IPS-18c (cell line): ENCODE measurements at regions not wholly inside any gene's neighbourhood (a gene's known extent, or its start where the extent isn't known, plus 50 kb on each side); places are given as distances from the start of the nearest gene placed in this dataset.
"Not testable (repeated sequence)": the region's sequence is repeated elsewhere in the genome, so short reads cannot be mapped to it uniquely, and the experiment has no call there.

Source experiments
- H3K4me3 ChIP-seq: 2 replicates; pipeline ENCODE4 v1.7.0; 2013; ENCODE audit warnings: low read depth, mild to moderate bottlenecking, low read length, moderate library complexity; ENCODE audit not compliant: insufficient read depth
- H3K9me3 ChIP-seq: one replicate; pipeline ENCODE4 v1.6.1; 2013; ENCODE audit warnings: mild to moderate bottlenecking, low read length, moderate library complexity; ENCODE audit not compliant: control insufficient read depth, insufficient read depth

GRCh38 chr12:29888777-29889176, 105.0 kb upstream of the TMTC1 start:
- Histone ChIP-seq H3K9me3 (peaks cover 5% of the 10 kb centered on the region), H3K4me3 (no peak overlapping the region)

GRCh38 chr12:29884957-29885356, 101.2 kb upstream of the TMTC1 start:
- not testable (repeated sequence) for H3K4me3 ChIP-seq, H3K9me3 ChIP-seq

DNA sequence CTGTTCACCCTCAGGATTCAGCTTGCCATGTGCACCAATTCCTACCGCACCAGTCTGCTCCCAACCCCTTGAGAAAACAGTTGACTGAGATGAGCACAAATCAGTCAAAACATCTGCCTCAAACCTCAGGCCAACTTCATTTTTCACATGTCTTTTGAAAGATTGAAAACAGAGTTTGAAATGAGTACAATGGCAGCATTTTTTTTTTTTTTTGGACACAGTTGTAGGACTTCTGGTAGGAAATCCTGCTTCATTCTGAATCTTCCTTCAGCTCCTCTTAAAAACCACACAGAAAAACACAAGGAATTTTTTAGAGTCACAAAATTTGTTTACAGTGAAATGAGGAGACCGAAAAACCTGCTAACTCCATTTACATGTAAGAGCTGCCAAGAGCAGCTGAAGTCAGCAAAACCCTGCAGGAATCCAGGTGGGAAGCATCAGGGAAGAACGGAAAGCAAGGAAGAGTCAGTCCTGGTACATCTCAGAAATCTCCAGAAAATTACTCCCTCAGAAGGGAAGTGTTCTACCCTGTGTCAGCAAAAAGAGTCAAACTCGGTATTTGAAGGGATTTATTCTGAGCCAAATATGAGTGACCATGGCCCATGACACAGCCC, 100.3 kb upstream of the TMTC1 start:
- Histone ChIP-seq H3K4me3 (no peak overlapping the region), H3K9me3 (peaks cover 5% of the 10 kb centered on the region)

- Histone ChIP-seq H3K4me3 (no peak overlapping the region), H3K9me3 (peaks cover 5% of the 10 kb centered on the region)
Measured at GRCh38 chr12:29883525-29883924, 99.8 kb upstream of the TMTC1 start.

GRCh38 chr12:29882846-29883245, 99.1 kb upstream of the TMTC1 start:
- no peak overlapping the region for H3K4me3 ChIP-seq

GRCh38 chr12:29880987-29881386, 97.2 kb upstream of the TMTC1 start:
- Histone ChIP-seq H3K4me3 (no peak overlapping the region), H3K9me3 (peaks cover 5% of the 10 kb centered on the region)

More at GRCh38 chr12:29882846-29883245, 99.1 kb upstream of the TMTC1 start:
- peaks cover 5% of the 10 kb centered on the region for H3K9me3 ChIP-seq

DNA sequence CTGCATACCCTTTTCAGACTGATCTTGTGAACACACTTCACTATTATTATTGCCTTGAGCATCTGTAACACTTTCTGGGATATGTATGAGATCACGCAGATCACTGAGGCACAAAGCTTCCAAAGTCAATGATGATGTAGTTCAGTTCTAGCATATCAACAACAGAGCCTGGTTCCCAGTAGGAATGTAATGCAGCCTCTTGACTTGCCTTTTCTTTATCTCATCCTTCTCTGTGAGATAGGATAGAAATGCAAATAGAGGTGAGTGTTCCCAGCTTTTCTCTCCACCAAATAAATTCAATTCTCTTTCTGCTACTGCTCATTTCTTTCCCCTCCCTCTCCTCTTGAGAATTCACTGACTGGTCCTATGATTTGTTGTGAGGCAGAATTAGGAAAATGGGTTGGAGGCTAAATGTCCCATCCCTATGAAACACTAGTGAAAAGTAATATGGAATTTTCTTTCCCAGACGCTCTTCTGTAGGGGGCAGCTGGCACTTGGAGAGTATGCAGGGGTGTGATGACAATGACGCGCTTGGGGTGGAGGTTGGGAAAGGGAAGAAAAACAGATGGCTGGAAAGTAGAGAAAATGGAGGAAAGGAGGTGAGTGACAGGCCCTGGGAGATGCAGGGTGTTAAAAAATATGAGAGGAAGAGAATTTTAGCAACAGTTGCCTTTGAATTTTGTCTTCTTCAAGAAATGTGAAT, 96.0 kb upstream of the TMTC1 start:
- H3K4me3 ChIP-seq, result no peak overlapping the region
- H3K9me3 ChIP-seq, result peaks cover 5% of the 10 kb centered on the region

DNA sequence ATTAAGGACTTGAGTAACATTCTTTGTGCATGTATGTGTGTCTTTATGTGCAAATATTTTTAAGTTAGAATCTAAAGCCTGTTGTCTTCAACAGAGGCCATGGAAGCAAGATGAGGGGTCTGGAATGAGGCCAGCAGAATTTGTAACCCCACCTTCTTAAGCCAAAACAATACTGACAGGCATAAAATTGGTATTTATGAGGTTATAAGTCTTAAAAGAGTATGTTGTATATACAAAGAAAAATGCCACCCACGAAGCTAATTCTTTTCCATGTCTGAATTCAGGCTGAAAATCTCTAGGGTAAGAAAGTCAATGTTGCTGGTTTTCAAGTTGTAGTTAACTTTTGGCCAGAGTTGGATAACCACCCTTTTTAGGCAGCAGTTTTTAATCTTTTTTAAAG, 86.2 kb upstream of the TMTC1 start:
- H3K4me3 ChIP-seq, result no peak overlapping the region
- no peaks in the 10 kb centered on the region for H3K9me3 ChIP-seq

- Histone ChIP-seq H3K9me3 (peaks cover 2% of the 10 kb centered on the region), H3K4me3 (no peak overlapping the region)
Measured at GRCh38 chr12:29867823-29868222, 84.1 kb upstream of the TMTC1 start.

DNA sequence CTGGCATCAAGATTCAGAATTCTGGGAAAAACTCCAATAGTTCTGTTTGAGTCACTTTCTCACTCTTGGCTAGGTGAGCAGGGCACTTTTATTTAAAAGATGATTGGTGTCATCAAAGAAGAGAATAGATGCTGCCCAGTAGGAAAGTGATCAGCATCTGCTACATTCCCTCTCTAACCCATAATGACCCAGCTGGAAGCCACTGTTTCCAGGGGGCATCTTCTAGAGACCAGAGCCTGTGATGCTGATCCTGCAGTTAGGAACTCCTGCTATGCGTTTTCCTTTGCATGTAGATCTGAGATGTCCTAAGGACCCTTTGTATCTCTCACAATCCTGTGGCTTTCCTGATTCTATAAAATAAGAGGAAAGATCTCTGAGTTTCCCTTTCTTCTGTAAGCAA, 79.9 kb upstream of the TMTC1 start:
- Histone ChIP-seq H3K9me3 (peaks cover 2% of the 10 kb centered on the region), H3K4me3 (no peak overlapping the region)

GRCh38 chr12:29858270-29858786, 74.6 kb upstream of the TMTC1 start:
- Histone ChIP-seq H3K4me3 (no peak overlapping the region), H3K9me3 (peaks cover 1% of the 10 kb centered on the region)

- Histone ChIP-seq H3K9me3 (no peaks in the 10 kb centered on the region), H3K4me3 (no peak overlapping the region)
Measured at GRCh38 chr12:29847246-29847645, 63.5 kb upstream of the TMTC1 start.

DNA sequence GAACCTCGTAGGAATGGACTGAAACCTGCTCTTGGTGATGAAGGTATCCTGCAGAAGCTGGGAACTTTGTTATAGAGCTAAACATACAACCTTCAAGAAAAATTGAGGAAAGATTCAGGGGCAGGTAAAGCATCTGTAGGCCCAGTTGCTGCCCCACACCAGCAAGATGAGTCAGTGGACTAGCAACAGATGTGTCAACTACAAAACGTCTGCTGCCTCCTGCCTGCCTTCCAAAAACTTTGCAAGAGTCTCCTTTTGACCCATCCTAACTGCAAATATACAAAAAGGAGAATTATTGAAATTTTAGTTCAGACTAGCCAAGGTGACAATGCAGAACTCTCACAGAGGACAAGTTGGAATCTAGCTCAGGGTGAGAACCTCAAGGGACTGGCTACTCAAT, 60.9 kb upstream of the TMTC1 start:
- H3K9me3 ChIP-seq, result no peaks in the 10 kb centered on the region

DNA sequence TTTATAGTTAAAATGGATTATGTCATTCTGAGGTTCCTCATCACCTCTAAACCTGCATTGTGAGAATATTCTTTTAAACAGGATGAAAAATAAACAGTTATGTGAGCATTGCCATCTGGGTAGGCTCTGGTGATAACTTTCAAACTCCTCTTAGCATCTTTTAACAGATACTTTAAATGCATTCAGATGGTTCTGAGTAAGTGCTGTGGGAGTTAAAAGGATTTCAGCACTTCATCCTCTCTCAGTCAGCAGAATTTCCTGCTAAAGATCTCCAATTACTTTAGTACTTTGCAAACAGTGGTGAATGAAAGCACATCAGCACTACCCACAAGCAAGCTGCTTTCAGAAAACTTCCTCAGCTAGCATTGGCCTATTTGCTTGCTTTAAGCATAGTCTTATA, 59.3 kb upstream of the TMTC1 start:
- no peak overlapping the region for H3K4me3 ChIP-seq
- no peaks in the 10 kb centered on the region for H3K9me3 ChIP-seq

More for the DNA sequence above, 60.9 kb upstream of the TMTC1 start:
- H3K4me3 ChIP-seq, result no peak overlapping the region

DNA sequence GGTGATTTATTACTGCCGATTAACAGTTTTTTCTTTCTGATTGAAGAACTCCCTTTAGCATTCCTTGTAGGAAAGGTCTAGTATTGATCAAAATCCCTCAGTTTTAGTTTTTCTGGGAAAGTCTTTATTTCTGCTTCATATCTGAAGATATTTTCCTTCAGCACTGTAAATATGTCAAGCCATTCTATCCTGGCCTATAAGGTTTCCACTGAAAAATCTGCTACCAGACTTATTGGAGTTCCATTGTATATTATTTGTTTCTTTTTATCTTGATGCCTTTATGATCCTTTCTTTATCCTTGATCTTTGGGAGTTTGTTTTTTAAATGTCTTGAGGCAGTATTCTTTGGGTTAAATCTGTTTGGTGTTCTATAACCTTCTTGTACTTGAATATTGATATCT, 55.0 kb upstream of the TMTC1 start:
- H3K9me3 ChIP-seq, result no peaks in the 10 kb centered on the region
- H3K4me3 ChIP-seq, result no peak overlapping the region
